Sigmoid colon (tissue), 6 donors: ENCODE measurements at regions not wholly inside any gene's neighbourhood (a gene's known extent, or its start where the extent isn't known, plus 50 kb on each side); places are given as distances from the start of the nearest gene placed in this dataset.

ENCODE experiments used
- DNase-seq: peaks from one replicate; pipeline ENCODE4 v3.0.0-alpha.2; 2019
- H3K27ac ChIP-seq, 4 donors: fragments of 200-600 bp; sonication (generic); one replicate each; pipeline ENCODE4 v1.5.1; 2016 to 2019; ENCODE audit warnings: mild to moderate bottlenecking in 1 of 4
- H3K27me3 ChIP-seq, 3 donors: fragments of 200-600 bp; sonication (generic); one replicate each; pipeline ENCODE4 v1.5.1; 2019; ENCODE audit warnings: mild to moderate bottlenecking in 1 of 3
- H3K36me3 ChIP-seq, 4 donors: fragments of 200-600 bp; sonication (generic); one replicate each; pipeline ENCODE4 v1.5.1; 2016 to 2019
- H3K4me1 ChIP-seq, 4 donors: fragments of 200-600 bp; sonication (generic); one replicate each; pipeline ENCODE4 v1.5.1; 2017 to 2019
- H3K4me3 ChIP-seq, 4 donors: fragments of 200-600 bp; sonication (generic); one replicate each; pipeline ENCODE4 v1.5.1; 2017 to 2019; ENCODE audit warnings: mild to moderate bottlenecking in 2 of 4, moderate library complexity in 1 of 4
- H3K9me3 ChIP-seq, 4 donors: fragments of 200-600 bp in 3 of 4; sonication (generic) in 3 of 4; one replicate each; pipeline versions ENCODE4 v1.5.1 to v1.6.1; 2013 to 2019
- CTCF ChIP-seq, 4 experiments: fragments of 450-650 bp in 3 of 4; fragments of 200-600 bp in 1 of 4; IDR thresholded peaks; one replicate each; pipeline ENCODE4 v1.5.1; 2016 to 2019; ENCODE audit warnings: antibody characterized with exemption in 4 of 4, mild to moderate bottlenecking in 3 of 4, moderate library complexity in 2 of 4
- EP300 ChIP-seq, 4 donors: sonication (generic); formaldehyde crosslinking; IDR thresholded peaks; one replicate each; pipeline ENCODE4 v1.6.1; 2017; ENCODE audit warnings: antibody characterized with exemption in 4 of 4
- POLR2A ChIP-seq, 2 donors: fragments of 450-650 bp; IDR thresholded peaks; one replicate each; pipeline ENCODE4 v1.6.1; 2016; ENCODE audit warnings: antibody characterized with exemption in 2 of 2, mild to moderate bottlenecking in 2 of 2, moderate library complexity in 2 of 2
- POLR2AphosphoS5 ChIP-seq, 4 donors: sonication (generic); formaldehyde crosslinking; IDR thresholded peaks; one replicate each; pipeline ENCODE4 v1.6.1; 2017; ENCODE audit warnings: antibody characterized with exemption in 4 of 4
- WGBS, 2 donors: extraction: QIAGEN DNeasy Blood & Tissue Kit; methylation state at CpG; one replicate each; pipeline ENCODE4 v1.1.7; 2013; 5-methylcytosine and 5-hydroxymethylcytosine counted together
- intact Hi-C: fragments of 100-400 bp; cut with DNase I; formaldehyde crosslinking; loops from one replicate; pipeline ENCODE4 v1.15.1; 2023
- donor health status: healthy with polysubstance abuse.
- donor health status: healthy.

- Histone ChIP-seq H3K4me1 (no peaks in the 10 kb centered on the region), H3K27me3 (no peaks in the 10 kb centered on the region), H3K9me3 (no peaks in the 10 kb centered on the region), H3K36me3 (no peaks in the 10 kb centered on the region), H3K4me3 (no peak overlapping the region), H3K27ac (no peak overlapping the region)
- TF ChIP-seq EP300 (IDR thresholded peaks at IDR 0.05) (no peak), CTCF (IDR thresholded peaks at IDR 0.05) (no peak), POLR2A (IDR thresholded peaks at IDR 0.05) (no peak), POLR2AphosphoS5 (IDR thresholded peaks at IDR 0.05) (no peak)
- intact Hi-C loops = no loop called here
- DNase-seq = no peak
- 70 to 80% methylated on average over 2 of the region's 2 CpGs for WGBS, 2 donors
These were observed 825.1 kb downstream of the SLC4A3 start for GRCh38 chr2:220452561-220452960.

GRCh38 chr2:220455351-220455990 is 828.0 kb downstream of the SLC4A3 start:
- Histone ChIP-seq H3K36me3 (no peaks in the 10 kb centered on the region), H3K4me1 (no peaks in the 10 kb centered on the region), H3K9me3 (no peaks in the 10 kb centered on the region), H3K27me3 (no peaks in the 10 kb centered on the region), H3K27ac (no peak overlapping the region), H3K4me3 (no peak overlapping the region)
- no peak for DNase-seq
- WGBS, 2 donors = 62 to 63% methylated on average over 3 of the region's 3 CpGs
- intact Hi-C loops = no loop called here
- TF ChIP-seq EP300 (IDR thresholded peaks at IDR 0.05) (no peak), POLR2A (IDR thresholded peaks at IDR 0.05) (no peak), CTCF (IDR thresholded peaks at IDR 0.05) (no peak), POLR2AphosphoS5 (IDR thresholded peaks at IDR 0.05) (no peak)

- Histone ChIP-seq H3K27ac (no peak overlapping the region), H3K9me3 (no peaks in the 10 kb centered on the region), H3K4me3 (no peak overlapping the region), H3K4me1 (no peaks in the 10 kb centered on the region), H3K36me3 (no peaks in the 10 kb centered on the region), H3K27me3 (no peaks in the 10 kb centered on the region)
- intact Hi-C loops = no loop called here
- no peak for DNase-seq
- no peak for TF ChIP-seq POLR2A (IDR thresholded peaks at IDR 0.05)
- TF ChIP-seq POLR2AphosphoS5 (IDR thresholded peaks at IDR 0.05) = no peak
- no peak for TF ChIP-seq EP300 (IDR thresholded peaks at IDR 0.05)
- TF ChIP-seq CTCF (IDR thresholded peaks at IDR 0.05) = no peak
These were observed 830.6 kb downstream of the SLC4A3 start for GRCh38 chr2:220458051-220458450.

- TF ChIP-seq CTCF (IDR thresholded peaks at IDR 0.05) (no peak), POLR2AphosphoS5 (IDR thresholded peaks at IDR 0.05) (no peak), EP300 (IDR thresholded peaks at IDR 0.05) (no peak), POLR2A (IDR thresholded peaks at IDR 0.05) (no peak)
- 82 to 84% methylated on average over 4 of the region's 4 CpGs for WGBS, 2 donors
These were observed 833.0 kb downstream of the SLC4A3 start for GRCh38 chr2:220460257-220460985.

More at GRCh38 chr2:220460257-220460985, 833.0 kb downstream of the SLC4A3 start:
- Histone ChIP-seq H3K27ac (no peak overlapping the region), H3K9me3 (no peaks in the 10 kb centered on the region), H3K4me1 (no peaks in the 10 kb centered on the region), H3K36me3 (no peaks in the 10 kb centered on the region), H3K4me3 (no peak overlapping the region), H3K27me3 (no peaks in the 10 kb centered on the region)
- intact Hi-C loops = no loop called here
- no peak for DNase-seq
